Right cardiac atrium (tissue), 5 donors: ENCODE measurements at regions not wholly inside any gene's neighbourhood (a gene's known extent, or its start where the extent isn't known, plus 50 kb on each side); places are given as distances from the start of the nearest gene placed in this dataset.
A peak's percentile ranks its signal among the peaks of the same experiment; 100 is the strongest.

Experiments
- ATAC-seq, 2 donors: fragments of 200-7000 bp; cut with Tn5 transposase; one replicate each; pipeline versions ENCODE4 v1.8.0 to v1.9.1; 2020; ENCODE audit warnings: moderate library complexity in 2 of 2, mild to moderate bottlenecking in 1 of 2
- DNase-seq, 3 donors: peaks; one replicate each; pipeline ENCODE4 v3.0.0-alpha.2; 2020
- H3K27ac ChIP-seq: one replicate; pipeline ENCODE4 v1.5.1; 2013; ENCODE audit warnings: mild to moderate bottlenecking, low read length, control low read depth, moderate library complexity
- H3K27me3 ChIP-seq: one replicate; pipeline ENCODE4 v1.6.1; 2013; ENCODE audit not compliant: control insufficient read depth, insufficient read depth
- H3K4me1 ChIP-seq: one replicate; pipeline ENCODE4 v1.6.1; 2013; ENCODE audit warnings: low read length; ENCODE audit not compliant: control insufficient read depth, insufficient read depth
- H3K4me3 ChIP-seq: one replicate; pipeline ENCODE4 v1.5.1; 2013; ENCODE audit warnings: low read length, control low read depth
- H3K9me3 ChIP-seq: one replicate; pipeline ENCODE4 v1.6.1; 2013; ENCODE audit warnings: low read length; ENCODE audit not compliant: control insufficient read depth
- WGBS: extraction: QIAGEN DNeasy Blood & Tissue Kit; methylation state at CpG from one replicate; pipeline ENCODE4 v1.1.7; 2013; 5-methylcytosine and 5-hydroxymethylcytosine counted together
- intact Hi-C, 4 donors: fragments of 100-400 bp; cut with DNase I; formaldehyde crosslinking; loops; one replicate each; pipeline versions ENCODE4 v1.11.0 to v1.14.0; 2022 to 2023
- donor health status: healthy with polysubstance abuse.
- donor health status: DM: no; HTN: yes; CAD: no.
- donor health status: DM: no; HTN: no; CAD: no.
- donor health status: DM: no; HTN: yes; CAD: no; lungs with severe emphysema.
- donor health status: DM: yes; HTN: yes; CAD: no.

DNA sequence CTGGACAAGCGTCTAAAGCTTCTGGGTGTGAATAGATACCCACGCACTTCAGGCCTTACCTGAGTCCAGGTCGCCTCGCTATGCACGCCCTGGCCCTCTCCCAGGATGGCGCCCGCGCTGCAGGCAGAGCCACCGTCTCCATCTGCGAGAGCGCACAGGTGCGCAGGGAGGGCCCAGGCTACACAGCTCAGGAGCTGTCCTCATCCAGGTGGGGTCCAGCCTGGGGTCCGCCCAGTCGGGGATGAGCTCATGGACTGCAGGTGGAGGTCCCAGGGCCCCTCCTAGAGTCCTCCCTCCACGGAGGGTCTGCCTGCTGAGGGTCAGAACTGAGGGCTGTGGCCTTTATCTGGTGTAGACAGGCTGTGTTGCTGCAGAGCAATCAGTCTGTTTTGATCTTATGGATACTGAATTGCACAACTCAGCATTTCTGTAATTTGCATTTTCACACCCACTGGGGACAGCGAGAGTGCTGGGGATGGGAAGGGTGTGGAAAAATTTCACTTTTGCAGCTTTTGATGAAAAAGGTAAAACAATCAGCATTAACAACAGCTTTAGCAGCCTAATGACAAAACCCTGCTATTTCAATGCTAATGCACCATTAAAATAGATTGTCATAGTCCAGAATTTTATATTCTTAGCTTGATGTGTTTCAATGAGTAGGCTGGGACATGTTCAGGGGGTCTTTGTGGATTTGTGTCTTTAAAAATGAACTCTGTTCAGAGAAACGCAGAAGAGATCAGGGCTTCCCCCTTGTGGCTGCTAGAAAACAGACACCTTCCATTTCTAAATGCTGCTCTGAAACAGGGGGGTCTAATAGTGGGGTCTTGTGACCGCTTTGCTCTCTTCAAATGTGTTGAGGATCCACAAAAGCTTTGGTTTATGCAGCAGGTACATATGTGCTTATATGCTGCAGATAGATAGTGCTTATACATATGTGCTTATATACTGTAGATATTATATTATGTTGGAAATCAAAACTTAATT, 77.8 kb upstream of the PHACTR3 start:
- WGBS, result 61% methylated on average over 18 of the region's 18 CpGs
- Histone ChIP-seq H3K27me3 (no peaks in the 10 kb centered on the region), H3K4me3 (no peak overlapping the region), H3K27ac (no peak overlapping the region), H3K9me3 (no peaks in the 10 kb centered on the region), H3K4me1 (no peaks in the 10 kb centered on the region)
- ATAC-seq (peak in 1 of 2 donors; percentile 24), DNase-seq (peak in 1 of 3 donors; percentile 42)
- intact Hi-C loops, result no loop called here

DNA sequence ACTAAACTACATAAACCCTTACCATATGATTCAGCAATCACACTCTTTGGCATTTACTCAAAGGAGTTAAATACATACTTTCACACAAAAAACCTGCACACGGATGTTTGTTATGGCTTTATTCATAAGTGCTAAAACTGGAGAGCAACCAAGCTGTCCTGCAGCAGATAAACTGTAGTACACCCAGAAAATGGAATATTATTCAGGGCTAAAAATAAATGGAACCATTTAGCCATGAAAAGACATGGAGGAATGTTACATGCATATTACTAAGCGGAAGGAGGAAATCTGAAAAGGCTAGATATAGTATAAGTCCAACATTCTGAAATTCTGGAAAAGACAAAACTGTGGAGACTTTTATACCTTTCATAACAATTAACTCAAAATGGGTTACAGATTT, 73.6 kb upstream of the PHACTR3 start:
- 62% methylated on average over 2 of the region's 2 CpGs for WGBS
- DNase-seq, result no peak
- ATAC-seq, result no peak
- Histone ChIP-seq H3K4me3 (no peak overlapping the region), H3K27me3 (no peaks in the 10 kb centered on the region), H3K4me1 (no peaks in the 10 kb centered on the region), H3K9me3 (no peaks in the 10 kb centered on the region), H3K27ac (no peak overlapping the region)
- intact Hi-C loops, result no loop called here

DNA sequence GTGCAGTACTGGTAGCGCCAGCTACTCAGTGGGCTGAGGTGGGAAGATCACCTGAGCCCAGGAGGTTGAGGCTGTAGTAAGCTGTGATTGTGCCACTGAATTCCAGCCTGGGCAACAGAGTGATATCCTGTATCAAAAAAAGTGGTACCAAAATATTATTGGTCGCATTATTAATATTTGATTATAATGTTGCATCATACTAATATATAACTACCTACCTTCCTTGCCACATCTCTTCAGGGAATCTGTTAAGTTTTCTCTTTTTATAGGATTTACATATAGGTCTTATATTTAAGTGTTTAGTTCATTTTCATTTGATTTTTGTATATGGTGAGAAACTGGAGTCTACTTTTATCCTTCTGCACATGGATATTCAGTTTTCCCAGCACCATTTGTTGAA, 66.3 kb upstream of the PHACTR3 start:
- no peaks in the 10 kb centered on the region for H3K4me1 ChIP-seq
- H3K4me3 ChIP-seq, result no peak overlapping the region
- 94% methylated on average over 2 of the region's 2 CpGs for WGBS
- no peak overlapping the region for H3K27ac ChIP-seq
- intact Hi-C loops, result no loop called here
- DNase-seq, result no peak
- no peaks in the 10 kb centered on the region for H3K9me3 ChIP-seq
- no peak for ATAC-seq
- H3K27me3 ChIP-seq, result no peaks in the 10 kb centered on the region

DNA sequence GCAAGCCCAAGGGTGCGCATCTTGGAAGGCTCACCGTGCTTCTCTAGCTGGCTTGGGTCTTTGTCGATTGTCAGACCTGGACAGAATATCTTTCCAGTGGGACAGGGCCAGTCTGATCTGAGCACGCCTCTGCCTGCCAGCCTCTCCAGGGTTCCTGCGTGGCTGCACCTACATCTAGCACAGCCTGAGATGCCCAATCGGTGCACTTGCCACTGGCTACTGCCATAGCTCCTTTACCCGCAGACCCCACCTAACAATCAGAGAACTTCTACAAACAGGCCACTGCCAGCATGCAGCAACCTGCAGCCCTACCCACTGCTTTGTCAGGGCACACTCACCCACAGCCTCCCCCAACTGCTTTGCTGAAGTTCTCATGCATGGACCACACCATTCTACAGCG, 56.7 kb upstream of the PHACTR3 start:
- no peak for DNase-seq
- ATAC-seq, result no peak
- Histone ChIP-seq H3K4me1 (no peaks in the 10 kb centered on the region), H3K9me3 (no peaks in the 10 kb centered on the region), H3K27me3 (peaks cover 2% of the 10 kb centered on the region), H3K4me3 (no peak overlapping the region), H3K27ac (no peak overlapping the region)
- intact Hi-C loops, result no loop called here
- WGBS, result 90% methylated on average over 8 of the region's 8 CpGs
